HL-60 (cell line): ENCODE measurements at regions not wholly inside any gene's neighbourhood (a gene's known extent, or its start where the extent isn't known, plus 50 kb on each side); places are given as distances from the start of the nearest gene placed in this dataset.

ENCODE experiments used
- DNase-seq, 2 experiments: peaks; one replicate each; pipeline ENCODE4 v3.0.0-alpha.2; 2010 to 2020; ENCODE audit warnings: low read depth in 1 of 2, low spot score in 1 of 2
- H3K27ac ChIP-seq: fragments of 250-450 bp; sonication (Bioruptor Pico); replicated peaks from 2 replicates; pipeline ENCODE4 v1.5.1; 2020; ENCODE audit warnings: mild to moderate bottlenecking, moderate library complexity
- H3K27me3 ChIP-seq: fragments of 250-450 bp; sonication (Bioruptor Pico); 2 replicates; pipeline ENCODE4 v1.5.1; 2021; ENCODE audit warnings: mild to moderate bottlenecking, moderate library complexity; ENCODE audit not compliant: insufficient read depth, poor library complexity, severe bottlenecking
- H3K4me3 ChIP-seq: replicated peaks from 2 replicates; pipeline ENCODE4 v1.5.1; 2011; ENCODE audit warnings: mild to moderate bottlenecking, control low read depth, low read length; ENCODE audit not compliant: insufficient read depth
- CTCF ChIP-seq: IDR thresholded peaks from one replicate; pipeline ENCODE4 v1.5.1; 2011; ENCODE audit warnings: low read length, control low read depth, inconsistent platforms; ENCODE audit not compliant: insufficient read depth
- GABPA ChIP-seq: IDR thresholded peaks from 2 replicates; pipeline ENCODE4 v1.6.1; 2012; ENCODE audit warnings: low read depth
- POLR2AphosphoS5 ChIP-seq: IDR thresholded peaks from 2 replicates; pipeline ENCODE4 v1.6.1; 2012; ENCODE audit warnings: low read depth
- SPI1 ChIP-seq: IDR thresholded peaks from 2 replicates; pipeline ENCODE4 v1.6.1; 2012; ENCODE audit warnings: low read depth, mild to moderate bottlenecking, borderline replicate concordance
- TF ChIP-seq, protein P1 (sequence below): IDR thresholded peaks from 2 replicates; pipeline ENCODE4 v1.6.1; 2012; ENCODE audit warnings: low read depth; ENCODE audit not compliant: insufficient replicate concordance

DNA sequence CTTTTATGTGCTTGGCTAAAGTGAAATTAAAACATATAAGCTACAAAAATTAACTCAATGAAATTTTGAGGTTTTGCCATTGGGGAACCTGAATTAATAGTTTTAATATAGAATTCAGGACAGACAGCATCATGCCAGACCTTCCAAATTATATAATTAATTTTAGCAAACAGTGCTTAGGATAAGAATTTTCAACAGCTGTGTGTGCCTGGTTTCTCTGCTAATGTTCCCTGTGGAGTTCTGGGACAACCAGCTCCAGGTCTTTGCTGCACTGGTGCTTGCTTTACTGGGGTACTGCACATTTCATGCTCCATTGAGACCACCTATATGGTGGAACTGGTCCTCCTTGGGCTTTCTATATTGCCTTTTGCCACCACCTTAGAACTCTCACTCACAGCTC is 199.5 kb downstream of the NDFIP2 start:
- no peak for DNase-seq
- Histone ChIP-seq H3K27ac (no peak overlapping the region), H3K27me3 (no peaks in the 10 kb centered on the region), H3K4me3 (no peak overlapping the region)
- no peak for TF ChIP-seq CTCF
- no peak for TF ChIP-seq POLR2AphosphoS5
- TF ChIP-seq GABPA, result no peak
- TF ChIP-seq, protein P1, sequence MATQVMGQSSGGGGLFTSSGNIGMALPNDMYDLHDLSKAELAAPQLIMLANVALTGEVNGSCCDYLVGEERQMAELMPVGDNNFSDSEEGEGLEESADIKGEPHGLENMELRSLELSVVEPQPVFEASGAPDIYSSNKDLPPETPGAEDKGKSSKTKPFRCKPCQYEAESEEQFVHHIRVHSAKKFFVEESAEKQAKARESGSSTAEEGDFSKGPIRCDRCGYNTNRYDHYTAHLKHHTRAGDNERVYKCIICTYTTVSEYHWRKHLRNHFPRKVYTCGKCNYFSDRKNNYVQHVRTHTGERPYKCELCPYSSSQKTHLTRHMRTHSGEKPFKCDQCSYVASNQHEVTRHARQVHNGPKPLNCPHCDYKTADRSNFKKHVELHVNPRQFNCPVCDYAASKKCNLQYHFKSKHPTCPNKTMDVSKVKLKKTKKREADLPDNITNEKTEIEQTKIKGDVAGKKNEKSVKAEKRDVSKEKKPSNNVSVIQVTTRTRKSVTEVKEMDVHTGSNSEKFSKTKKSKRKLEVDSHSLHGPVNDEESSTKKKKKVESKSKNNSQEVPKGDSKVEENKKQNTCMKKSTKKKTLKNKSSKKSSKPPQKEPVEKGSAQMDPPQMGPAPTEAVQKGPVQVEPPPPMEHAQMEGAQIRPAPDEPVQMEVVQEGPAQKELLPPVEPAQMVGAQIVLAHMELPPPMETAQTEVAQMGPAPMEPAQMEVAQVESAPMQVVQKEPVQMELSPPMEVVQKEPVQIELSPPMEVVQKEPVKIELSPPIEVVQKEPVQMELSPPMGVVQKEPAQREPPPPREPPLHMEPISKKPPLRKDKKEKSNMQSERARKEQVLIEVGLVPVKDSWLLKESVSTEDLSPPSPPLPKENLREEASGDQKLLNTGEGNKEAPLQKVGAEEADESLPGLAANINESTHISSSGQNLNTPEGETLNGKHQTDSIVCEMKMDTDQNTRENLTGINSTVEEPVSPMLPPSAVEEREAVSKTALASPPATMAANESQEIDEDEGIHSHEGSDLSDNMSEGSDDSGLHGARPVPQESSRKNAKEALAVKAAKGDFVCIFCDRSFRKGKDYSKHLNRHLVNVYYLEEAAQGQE, result no peak
- TF ChIP-seq SPI1, result no peak

DNA sequence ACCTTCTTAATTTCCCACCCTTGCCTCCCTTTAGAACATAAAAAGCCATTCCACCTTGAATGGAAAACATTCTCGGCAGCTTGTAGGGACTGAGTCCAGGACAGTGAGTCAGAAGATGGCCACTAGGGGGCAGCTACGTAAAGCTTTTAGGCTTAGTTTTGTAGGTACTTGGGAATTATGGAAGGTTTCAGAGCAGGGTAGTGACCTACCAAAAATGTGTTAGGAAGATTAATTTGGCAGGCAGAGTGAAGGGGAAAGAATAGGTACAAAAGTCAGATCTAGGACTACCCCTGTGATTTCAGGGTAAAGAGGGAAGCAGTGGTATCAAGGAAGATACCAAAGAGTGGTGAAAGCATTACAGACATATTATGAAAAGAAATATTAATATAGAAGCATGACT is 198.4 kb downstream of the NDFIP2 start:
- H3K27ac ChIP-seq, result no peak overlapping the region
- H3K27me3 ChIP-seq, result no peaks in the 10 kb centered on the region
- DNase-seq, result peak; percentile 36 to 80
- no peak for TF ChIP-seq POLR2AphosphoS5
- TF ChIP-seq CTCF, result peak; percentile 71
- H3K4me3 ChIP-seq, result no peak overlapping the region

DNA sequence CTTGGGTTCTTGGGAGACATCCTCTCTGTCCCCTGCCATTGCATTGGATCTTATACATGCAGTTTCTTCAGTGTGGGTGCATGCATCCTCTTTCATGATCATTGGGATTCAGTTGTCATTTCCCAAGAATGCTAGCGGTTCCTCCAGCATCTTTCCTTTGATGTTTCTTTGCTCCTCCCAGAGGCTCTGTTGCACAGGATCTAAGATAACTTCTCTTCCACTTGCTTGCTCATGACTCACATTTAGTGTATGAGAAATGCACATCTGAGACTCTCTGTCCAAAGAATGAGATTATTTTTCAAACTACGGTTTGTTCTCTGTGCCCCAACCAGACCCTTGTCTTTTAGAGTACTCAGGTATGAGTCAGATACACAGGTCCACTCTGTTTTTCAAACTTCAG is 197.1 kb downstream of the NDFIP2 start:
- Histone ChIP-seq H3K4me3 (no peak overlapping the region), H3K27ac (no peak overlapping the region), H3K27me3 (no peaks in the 10 kb centered on the region)
- DNase-seq, result no peak
- TF ChIP-seq POLR2AphosphoS5 (no peak), CTCF (no peak), GABPA (no peak), SPI1 (no peak)
- TF ChIP-seq, protein P1, result no peak

DNA sequence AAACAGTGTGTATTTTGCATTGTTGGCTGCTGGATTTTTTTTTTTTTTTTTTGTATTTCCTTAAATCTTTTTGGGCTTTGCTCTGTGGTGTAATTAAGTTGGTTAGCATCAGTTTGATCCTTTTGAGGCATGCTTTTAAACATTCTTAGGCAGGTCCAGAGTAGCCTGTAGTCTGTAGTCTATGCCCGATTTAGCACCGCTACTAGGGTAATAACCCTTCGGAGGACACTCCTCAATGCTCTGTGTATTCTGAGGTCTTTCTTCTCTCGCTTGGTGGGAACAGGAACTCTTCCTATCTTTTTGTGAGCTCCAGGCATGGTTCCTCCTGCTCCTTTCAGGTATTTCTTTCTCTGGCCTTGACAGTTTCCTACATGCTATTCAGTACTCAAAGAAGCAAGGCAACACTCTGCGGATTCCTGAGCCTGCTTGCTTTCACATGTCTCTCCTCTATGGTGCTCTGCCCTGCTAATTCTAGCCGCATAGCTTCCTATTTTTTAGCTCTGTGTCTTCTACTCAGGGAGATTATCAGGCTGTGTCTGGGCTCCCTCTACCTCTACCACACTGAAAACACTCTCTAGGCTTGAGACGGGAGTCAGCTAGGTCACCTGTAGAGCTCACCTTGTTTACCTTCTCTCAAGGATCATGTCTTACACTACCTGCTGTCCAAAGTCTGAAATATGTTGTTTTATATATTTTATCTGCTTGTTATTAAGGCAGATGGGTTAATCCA is 195.1 kb downstream of the NDFIP2 start:
- no peak for DNase-seq
- H3K27me3 ChIP-seq, result no peaks in the 10 kb centered on the region
- no peak for TF ChIP-seq CTCF
- H3K27ac ChIP-seq, result no peak overlapping the region
- no peak overlapping the region for H3K4me3 ChIP-seq
